ENCODE measurements at regions not wholly inside any gene's neighbourhood (a gene's known extent, or its start where the extent isn't known, plus 50 kb on each side); places are given as distances from the start of the nearest gene placed in this dataset.
A peak's percentile ranks its signal among the peaks of the same experiment; 100 is the strongest.

DNA sequence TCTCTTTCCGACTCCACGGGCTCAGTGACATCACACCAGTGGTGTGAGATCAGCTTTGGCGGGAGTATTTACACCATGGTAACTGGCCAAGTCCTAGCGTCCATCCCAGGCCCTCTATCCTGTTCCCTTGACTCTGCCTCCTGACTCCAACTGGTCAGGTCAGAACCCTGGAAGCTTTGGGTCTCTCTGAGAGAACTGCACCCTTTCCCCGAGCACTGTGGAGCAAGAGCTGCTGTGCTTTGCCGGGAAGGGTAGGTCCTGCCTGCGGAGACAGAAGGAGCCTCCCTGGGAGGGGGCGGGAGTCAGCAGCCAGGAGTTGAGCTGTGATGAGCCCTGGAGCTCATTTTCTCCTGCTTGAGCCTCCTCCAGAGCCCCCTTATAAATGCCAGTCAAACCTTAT lies 212.1 kb upstream of the TNRC6C start:
- no peak for DNase-seq (ENCODE audit: low read depth)

DNA sequence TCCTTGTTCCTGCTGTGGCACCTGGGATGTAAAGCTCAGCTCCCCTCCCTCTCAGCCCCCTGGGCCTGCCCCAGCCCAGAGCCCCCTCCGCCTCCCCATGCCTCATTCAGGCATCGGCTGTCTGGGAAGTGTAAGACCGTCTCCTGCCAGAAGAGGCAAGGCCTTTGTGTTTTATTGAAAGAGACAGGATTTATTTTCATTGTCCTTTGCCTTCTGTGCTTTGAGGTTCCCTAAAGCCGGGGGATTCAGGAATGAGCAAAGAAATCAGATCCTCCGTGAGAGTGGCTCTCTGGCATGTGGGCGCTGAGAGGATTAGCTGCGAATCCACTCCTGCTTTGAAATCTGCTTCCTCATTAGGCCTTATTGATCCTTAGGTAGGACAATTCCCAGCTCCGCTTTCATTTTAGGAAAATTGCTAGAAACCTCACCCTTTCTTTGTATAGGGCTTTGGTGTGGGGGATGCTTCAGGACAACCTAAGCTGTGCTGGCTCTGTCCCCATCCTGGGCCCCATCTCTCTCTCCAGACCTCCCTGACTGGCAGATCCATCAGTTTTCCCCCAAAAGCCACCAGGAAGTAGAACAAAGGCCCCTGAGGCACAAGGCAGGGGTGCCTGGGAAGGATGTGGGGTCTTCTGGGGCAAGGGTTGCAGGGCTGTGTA lies 211.5 kb upstream of the TNRC6C start:
- DNase-seq (ENCODE audit: low read depth): no peak

DNA sequence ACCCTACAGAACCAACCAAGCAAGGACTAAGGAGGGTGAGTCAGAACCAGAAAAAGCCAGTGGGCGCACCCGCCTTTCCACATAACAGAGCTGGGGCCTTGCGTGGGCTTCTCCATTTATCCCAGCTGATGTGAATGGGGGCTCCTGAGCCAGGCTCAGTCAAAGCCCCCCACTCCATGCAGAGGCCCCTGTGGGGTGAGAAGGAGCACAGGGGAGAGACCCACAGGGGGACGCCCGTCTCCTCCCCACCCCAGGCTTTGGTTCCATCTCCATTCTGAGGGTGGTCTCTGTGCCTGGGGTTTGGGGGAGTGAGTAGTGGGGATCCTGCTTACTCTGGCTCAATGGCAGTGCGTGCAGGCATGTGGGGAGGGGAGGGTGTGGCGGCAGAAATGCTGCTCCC lies 210.1 kb upstream of the TNRC6C start:
- no peak for DNase-seq (ENCODE audit: low read depth)

GRCh38 chr17:77749321-77749751 lies 209.2 kb upstream of the TNRC6C start:
- no peak for DNase-seq (ENCODE audit: low read depth)

- DNase-seq (ENCODE audit: low read depth): no peak
Observed at GRCh38 chr17:77749989-77750388, 208.5 kb upstream of the TNRC6C start.

DNA sequence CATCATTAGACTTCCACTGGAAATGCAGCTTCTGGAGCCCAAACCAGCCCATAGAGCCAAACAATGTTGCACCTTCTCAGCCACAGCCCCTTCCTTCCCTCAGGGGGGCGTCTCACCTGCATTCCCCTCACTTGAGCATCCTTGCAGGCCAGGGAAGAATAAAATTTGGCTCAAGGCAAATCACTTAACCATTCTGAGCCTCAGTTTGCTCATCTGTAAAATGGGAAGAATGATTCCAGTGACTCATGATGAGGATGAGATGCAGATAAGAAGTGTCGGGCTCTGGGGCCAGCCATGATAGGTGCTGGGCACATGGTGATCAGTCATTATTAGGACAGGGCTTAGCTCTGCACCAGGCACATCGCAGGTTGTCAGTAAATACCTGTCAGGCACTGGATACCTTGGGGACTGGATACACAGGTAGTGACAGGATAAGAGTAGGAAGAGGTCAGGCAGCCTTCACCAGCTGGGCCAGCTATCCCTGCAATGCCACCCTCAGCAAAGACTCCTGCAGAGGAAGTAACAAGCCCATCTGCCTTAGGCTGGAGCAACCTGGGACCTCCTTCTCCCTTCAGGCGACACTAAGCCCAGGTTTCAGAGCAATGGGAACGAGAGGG lies 208.0 kb upstream of the TNRC6C start:
- no peak for DNase-seq (ENCODE audit: low read depth)

- DNase-seq (ENCODE audit: low read depth): no peak
Observed at GRCh38 chr17:77753246-77753645, 205.3 kb upstream of the TNRC6C start.

DNA sequence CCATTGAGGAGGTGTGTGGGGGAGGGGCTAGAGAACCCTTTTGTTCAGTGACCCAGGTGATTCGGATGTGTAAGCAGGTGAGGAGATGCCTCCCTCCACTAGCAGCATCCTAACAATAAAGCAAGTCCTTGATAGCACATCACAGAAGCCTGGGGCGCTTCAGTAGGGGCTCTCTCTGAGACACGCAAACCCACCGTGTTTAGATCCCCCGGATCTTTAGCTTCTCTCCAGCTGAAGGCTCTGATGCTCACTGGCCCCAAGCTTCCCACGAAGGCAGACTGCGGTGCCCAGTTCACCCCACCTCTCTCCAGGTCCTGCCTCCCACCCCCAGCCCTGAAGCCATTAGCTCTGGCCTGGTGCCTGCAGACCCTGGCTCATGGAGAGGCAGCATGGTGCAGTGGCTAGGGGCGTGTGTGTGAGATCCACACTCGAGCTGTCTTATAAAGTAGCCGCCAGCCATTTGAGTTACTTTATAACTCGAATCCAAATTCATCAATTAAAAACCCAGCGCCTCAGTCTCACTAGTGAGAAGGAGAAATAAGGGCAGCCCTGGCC lies 204.7 kb upstream of the TNRC6C start:
- DNase-seq (ENCODE audit: low read depth): no peak

DNA sequence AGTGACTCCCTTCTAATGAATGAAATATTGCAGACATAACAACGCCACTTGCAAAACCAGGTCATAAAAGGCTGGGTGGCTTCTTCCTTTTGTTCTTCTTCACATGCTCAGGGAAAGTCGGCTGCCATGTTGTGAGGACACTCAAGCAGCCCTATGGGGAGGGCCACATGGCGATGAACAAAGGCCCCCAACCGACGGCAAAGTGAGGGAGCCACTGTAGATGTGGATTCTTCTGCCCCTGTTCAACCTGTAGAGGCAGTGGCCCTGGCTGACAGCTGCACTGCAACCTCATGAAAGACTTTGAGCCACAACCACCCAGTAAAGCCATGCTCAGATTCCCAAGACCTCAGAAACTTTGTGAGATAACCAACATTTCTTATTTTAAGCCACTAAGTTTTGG lies 203.5 kb upstream of the TNRC6C start:
- DNase-seq (ENCODE audit: low read depth): no peak

DNA sequence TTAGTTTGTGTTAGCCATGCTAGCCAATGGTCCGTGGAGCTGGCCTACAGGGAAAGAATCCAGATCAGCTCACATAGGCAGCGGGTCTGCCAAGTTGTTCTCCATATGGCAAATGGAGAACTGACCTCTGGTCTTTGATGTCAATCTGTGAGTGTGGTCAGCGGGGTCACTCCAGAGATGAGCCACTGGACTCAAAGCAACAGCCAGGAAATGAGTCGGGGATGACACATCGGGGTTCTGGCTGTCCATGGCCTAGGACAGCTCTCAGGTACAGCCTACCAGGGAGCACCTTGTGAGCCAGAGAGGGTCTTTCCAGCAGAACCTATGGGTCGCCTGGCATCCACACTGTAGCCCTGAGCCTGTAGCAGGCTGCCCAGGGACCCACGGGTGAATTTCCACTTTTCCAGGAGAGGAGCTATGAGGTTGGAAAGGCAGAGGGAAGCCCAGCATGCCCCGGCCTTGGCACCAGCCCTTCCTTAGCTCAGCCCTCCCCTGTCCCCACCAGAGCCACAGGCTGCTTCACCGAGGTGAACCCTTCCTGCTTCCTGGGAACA lies 203.0 kb upstream of the TNRC6C start:
- DNase-seq (ENCODE audit: low read depth): no peak

- no peak for DNase-seq (ENCODE audit: low read depth)
Observed at GRCh38 chr17:77756028-77756427, 202.5 kb upstream of the TNRC6C start.

- DNase-seq (ENCODE audit: low read depth): no peak
Observed at GRCh38 chr17:77756846-77757560, 201.5 kb upstream of the TNRC6C start.

DNA sequence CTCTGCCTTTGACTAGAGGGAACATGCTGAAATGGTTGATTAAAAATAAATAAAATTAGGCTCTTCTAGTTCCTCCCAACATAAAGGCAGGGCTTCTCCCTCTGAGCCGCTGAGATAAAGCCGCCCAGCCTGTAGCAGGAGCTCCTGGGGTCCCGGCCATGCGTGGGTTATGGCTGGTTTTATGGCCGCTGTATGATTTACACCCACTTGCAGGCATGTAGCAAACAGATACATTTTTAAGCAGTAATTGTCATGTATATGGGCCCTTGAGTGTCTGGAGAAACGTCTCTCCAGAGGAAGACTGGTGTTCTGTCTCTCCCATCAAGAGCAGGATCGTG lies 201.0 kb upstream of the TNRC6C start:
- no peak for DNase-seq (ENCODE audit: low read depth)

DNA sequence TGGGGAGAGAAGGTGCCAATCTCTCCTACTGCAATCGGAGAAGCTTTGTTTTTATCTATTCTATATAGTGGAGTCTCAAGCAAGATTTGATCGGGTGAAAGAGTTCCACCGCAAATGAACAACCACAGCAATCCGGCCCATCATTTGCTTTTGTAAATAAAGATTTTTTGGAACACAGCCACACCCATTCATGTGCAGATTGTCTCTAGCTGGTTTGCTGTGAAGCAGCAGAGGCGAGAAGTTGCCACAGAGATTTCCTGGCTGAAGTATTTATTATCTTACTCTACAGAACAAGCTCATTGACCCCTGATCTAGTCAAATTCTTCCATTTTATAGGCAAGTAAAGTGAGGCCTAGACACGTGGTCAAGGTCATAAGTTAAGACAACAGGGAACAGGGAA lies 195.5 kb upstream of the TNRC6C start:
- no peak for DNase-seq (ENCODE audit: low read depth)

DNA sequence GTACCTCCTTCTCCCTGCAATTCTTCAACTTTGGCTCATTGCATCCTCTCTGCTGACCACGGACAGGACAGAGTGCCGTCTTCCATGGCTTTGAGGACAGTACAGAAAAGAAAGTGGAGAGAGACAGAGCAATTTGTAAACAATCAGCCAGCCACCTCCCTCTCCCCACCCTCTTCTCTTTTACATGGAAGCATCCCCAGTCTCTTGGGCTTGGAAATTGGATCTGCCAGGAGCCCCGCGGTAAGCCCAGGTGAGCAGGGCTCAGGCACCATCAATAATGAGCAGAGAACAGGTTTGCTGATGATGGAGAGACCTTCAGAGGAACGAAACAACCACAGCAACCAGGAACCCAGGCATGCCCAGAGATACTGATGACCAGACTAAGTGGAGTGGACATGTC lies 194.9 kb upstream of the TNRC6C start:
- DNase-seq (ENCODE audit: low read depth): no peak

GRCh38 chr17:77765292-77765691 lies 193.2 kb upstream of the TNRC6C start:
- DNase-seq (ENCODE audit: low read depth): no peak

- no peak for DNase-seq (ENCODE audit: low read depth)
Observed at GRCh38 chr17:77767148-77767547, 191.4 kb upstream of the TNRC6C start.

DNA sequence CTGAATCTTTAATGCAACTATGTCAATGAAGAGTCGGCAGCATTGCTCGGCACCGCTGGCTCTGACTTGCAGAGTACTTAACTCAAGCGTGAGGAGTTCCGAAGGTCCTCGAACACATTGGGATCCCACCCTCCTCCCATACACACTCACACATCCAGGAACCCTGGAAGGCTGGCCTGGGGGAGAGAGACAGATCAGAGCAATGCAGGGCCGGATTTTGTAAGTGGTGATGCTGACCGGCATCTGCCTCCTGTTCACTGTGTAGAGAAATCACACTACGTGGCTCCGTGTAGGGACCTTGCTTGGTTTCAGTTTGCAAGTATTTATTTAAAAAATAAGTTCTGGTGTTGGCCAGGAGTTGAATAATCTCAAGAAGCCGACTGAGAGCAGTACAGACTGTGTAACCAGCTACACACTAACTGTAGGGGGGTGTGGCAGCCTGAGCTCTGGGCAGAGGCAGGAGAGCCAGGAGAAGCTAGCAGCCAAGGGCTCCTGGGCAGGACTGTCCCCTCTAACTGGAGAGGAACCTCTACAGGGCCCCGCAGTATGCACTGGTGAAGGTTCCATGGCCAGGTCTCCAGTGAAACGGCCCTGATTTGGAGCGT lies 190.2 kb upstream of the TNRC6C start:
- no peak for DNase-seq (ENCODE audit: low read depth)

GRCh38 chr17:77769215-77769614 lies 189.3 kb upstream of the TNRC6C start:
- DNase-seq (ENCODE audit: low read depth): no peak

DNA sequence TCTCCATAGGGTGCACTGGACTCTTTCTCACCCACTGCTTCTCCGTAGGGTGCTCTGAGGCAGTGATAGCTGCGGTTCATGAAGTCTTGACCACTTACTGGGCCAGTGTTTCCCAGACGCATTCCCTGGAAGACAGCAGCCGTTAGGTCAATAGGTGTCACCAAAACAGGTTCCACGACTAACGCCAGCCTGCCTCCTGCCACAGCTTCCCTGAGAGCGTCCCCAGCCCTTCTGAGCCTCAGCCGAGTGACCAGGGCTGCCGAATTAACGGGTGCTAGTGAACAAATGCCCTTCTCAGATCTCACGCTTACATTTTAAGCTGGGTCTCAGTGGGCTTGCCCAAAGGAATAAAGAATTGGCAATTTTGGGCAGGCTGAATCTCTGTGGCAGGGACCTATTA lies 188.7 kb upstream of the TNRC6C start:
- DNase-seq (ENCODE audit: low read depth): no peak

- DNase-seq (ENCODE audit: low read depth): peak; percentile 6
Observed at GRCh38 chr17:77770331-77771105, 188.0 kb upstream of the TNRC6C start.

DNA sequence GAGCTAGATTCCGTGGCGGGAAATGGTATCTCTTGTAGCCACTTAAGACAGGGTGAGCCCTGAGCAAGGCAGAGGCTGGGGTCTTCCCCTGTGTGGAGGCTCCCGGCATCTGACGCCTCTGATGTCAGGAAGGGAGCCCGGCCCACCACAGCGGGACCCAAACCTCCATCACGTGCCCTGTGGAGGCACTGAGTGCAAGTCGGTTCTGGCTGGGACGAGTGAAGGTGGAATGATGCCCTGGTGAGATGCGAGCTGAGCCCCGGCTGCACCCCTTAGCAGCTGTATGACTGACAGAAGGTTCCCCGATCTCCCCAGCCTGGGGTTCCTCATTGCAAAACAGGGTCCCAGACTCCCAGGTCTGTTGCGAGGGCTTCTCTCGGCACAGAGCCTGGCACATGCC lies 187.4 kb upstream of the TNRC6C start:
- DNase-seq (ENCODE audit: low read depth): no peak

All from HS-5 (cell line).